Sigmoid colon (tissue), 4 donors: ENCODE measurements at regions not wholly inside any gene's neighbourhood (a gene's known extent, or its start where the extent isn't known, plus 50 kb on each side); places are given as distances from the start of the nearest gene placed in this dataset.

Experiments used
- CTCF ChIP-seq, 4 experiments: fragments of 450-650 bp in 3 of 4; fragments of 200-600 bp in 1 of 4; IDR thresholded peaks; one replicate each; pipeline ENCODE4 v1.5.1; 2016 to 2019; ENCODE audit warnings: antibody characterized with exemption in 4 of 4, mild to moderate bottlenecking in 3 of 4, moderate library complexity in 2 of 4
- EP300 ChIP-seq, 4 donors: sonication (generic); formaldehyde crosslinking; IDR thresholded peaks; one replicate each; pipeline ENCODE4 v1.6.1; 2017; ENCODE audit warnings: antibody characterized with exemption in 4 of 4

GRCh38 chr14:97149775-97150174, 352.6 kb downstream of the VRK1 start:
- TF ChIP-seq CTCF (IDR thresholded peaks at IDR 0.05) (no peak), EP300 (IDR thresholded peaks at IDR 0.05) (no peak)
